Stimulated activated CD8-positive, alpha-beta memory T cell treated with anti-CD3 and anti-CD28 coated beads, Interleukin-7, amount 100 ng/mL, for 1 hour (primary cell): ENCODE measurements at regions not wholly inside any gene's neighbourhood (a gene's known extent, or its start where the extent isn't known, plus 50 kb on each side); places are given as distances from the start of the nearest gene placed in this dataset.

Experiments used
- DNase-seq, 2 donors: peaks; one replicate each; pipeline ENCODE4 v3.0.0-alpha.2; 2020; ENCODE audit warnings: low read depth in 2 of 2

- DNase-seq, result no peak
These were observed 179.5 kb upstream of the GATB start for GRCh38 chr4:151940291-151940690.

- no peak for DNase-seq
These were observed 178.9 kb upstream of the GATB start for GRCh38 chr4:151939670-151940069.

- no peak for DNase-seq
These were observed 174.6 kb upstream of the GATB start for GRCh38 chr4:151935411-151935810.

GRCh38 chr4:151934766-151935165, 174.0 kb upstream of the GATB start:
- no peak for DNase-seq

- no peak for DNase-seq
These were observed 172.5 kb upstream of the GATB start for GRCh38 chr4:151933122-151933827.

GRCh38 chr4:151931563-151931962, 170.8 kb upstream of the GATB start:
- no peak for DNase-seq

- DNase-seq, result no peak
These were observed 169.6 kb upstream of the GATB start for GRCh38 chr4:151930372-151930771.

GRCh38 chr4:151928112-151928511, 167.3 kb upstream of the GATB start:
- DNase-seq, result no peak

- DNase-seq, result no peak
These were observed 162.0 kb upstream of the GATB start for GRCh38 chr4:151922811-151923210.

- no peak for DNase-seq
These were observed 161.5 kb upstream of the GATB start for GRCh38 chr4:151922306-151922705.

- DNase-seq, result no peak
These were observed 161.0 kb upstream of the GATB start for GRCh38 chr4:151921811-151922210.

- DNase-seq, result no peak
These were observed 160.6 kb upstream of the GATB start for GRCh38 chr4:151921386-151921785.

- DNase-seq, result no peak
These were observed 156.4 kb upstream of the GATB start for GRCh38 chr4:151917145-151917734.

- no peak for DNase-seq
These were observed 151.8 kb upstream of the GATB start for GRCh38 chr4:151912632-151913031.

GRCh38 chr4:151911970-151912369, 151.2 kb upstream of the GATB start:
- DNase-seq, result no peak

GRCh38 chr4:151908734-151909497, 148.1 kb upstream of the GATB start:
- no peak for DNase-seq

- DNase-seq, result no peak
These were observed 147.4 kb upstream of the GATB start for GRCh38 chr4:151908201-151908600.

- DNase-seq, result no peak
These were observed 145.6 kb upstream of the GATB start for GRCh38 chr4:151906438-151906837.

- DNase-seq, result no peak
These were observed 144.4 kb upstream of the GATB start for GRCh38 chr4:151905197-151905596.

- no peak for DNase-seq
These were observed 140.8 kb upstream of the GATB start for GRCh38 chr4:151901631-151902030.

GRCh38 chr4:151896880-151897279, 136.1 kb upstream of the GATB start:
- DNase-seq, result no peak

GRCh38 chr4:151895671-151896070, 134.9 kb upstream of the GATB start:
- DNase-seq, result no peak

- no peak for DNase-seq
These were observed 133.4 kb upstream of the GATB start for GRCh38 chr4:151894246-151894645.
